Left lung (tissue), 4 donors: ENCODE measurements at regions not wholly inside any gene's neighbourhood (a gene's known extent, or its start where the extent isn't known, plus 50 kb on each side); places are given as distances from the start of the nearest gene placed in this dataset.
"Not testable (repeated sequence)": the region's sequence is repeated elsewhere in the genome, so short reads cannot be mapped to it uniquely, and the experiment has no call there.

Experiments
- ATAC-seq: fragments of 200-7000 bp; cut with Tn5 transposase; one replicate; pipeline ENCODE4 v1.9.1; 2020; ENCODE audit warnings: moderate library complexity
- DNase-seq, 4 donors: peaks; one replicate each; pipeline ENCODE4 v3.0.0-alpha.2; 2013 to 2020
- H3K27ac ChIP-seq, 2 donors: fragments of 200-600 bp; sonication (generic) in 1 of 2; one replicate each; pipeline versions ENCODE4 v1.5.0 to v1.8.0; 2020 to 2021
- H3K27me3 ChIP-seq, 2 donors: fragments of 200-600 bp; sonication (generic) in 1 of 2; one replicate each; pipeline versions ENCODE4 v1.5.0 to v1.8.0; 2020 to 2021
- H3K36me3 ChIP-seq, 2 donors: fragments of 200-600 bp; sonication (generic) in 1 of 2; one replicate each; pipeline versions ENCODE4 v1.5.0 to v1.8.0; 2020 to 2021
- H3K4me1 ChIP-seq, 2 donors: fragments of 200-600 bp; one replicate each; pipeline ENCODE4 v1.8.0; 2021
- H3K4me3 ChIP-seq, 2 donors: fragments of 200-600 bp; sonication (generic) in 1 of 2; one replicate each; pipeline versions ENCODE4 v1.5.0 to v1.8.0; 2020 to 2021; ENCODE audit warnings: mild to moderate bottlenecking in 1 of 2
- H3K9me3 ChIP-seq, 2 donors: fragments of 200-600 bp; sonication (generic) in 1 of 2; one replicate each; pipeline versions ENCODE4 v1.5.0 to v1.8.0; 2020 to 2021
- intact Hi-C, 2 donors: fragments of 100-400 bp; cut with DNase I; formaldehyde crosslinking; loops; one replicate each; pipeline versions ENCODE4 v1.11.2 to v1.14.2; 2022
- TF ChIP-seq, protein P1 (sequence below), 2 donors: fragments of 200-600 bp; sonication (generic) in 1 of 2; IDR thresholded peaks; one replicate each; pipeline versions ENCODE4 v1.5.0 to v1.8.0; 2021; ENCODE audit warnings: antibody characterized with exemption in 2 of 2
- donor health status: DM: no; HTN: yes; CAD: no.
- donor health status: DM: no; HTN: no; CAD: no.

DNA sequence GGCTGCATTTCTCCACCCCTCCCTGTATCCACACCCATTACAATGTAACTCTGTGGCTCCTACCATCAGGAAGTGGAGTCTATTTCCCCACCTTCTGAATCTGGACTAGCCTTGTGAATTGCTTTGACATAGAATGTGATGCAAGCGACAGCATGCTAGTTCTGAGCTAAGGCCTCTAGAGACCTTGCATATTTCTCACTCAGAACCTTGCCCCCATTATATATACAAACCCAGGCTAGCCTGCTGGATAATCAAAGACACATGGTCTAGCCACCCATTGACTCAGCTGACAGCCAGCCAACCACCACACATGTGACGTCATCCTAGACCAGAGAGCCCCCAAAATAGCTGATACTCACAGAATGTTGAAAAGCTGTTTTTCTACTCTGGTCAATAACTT is 77.9 kb downstream of the CCDC71L start:
- Histone ChIP-seq H3K4me1 (no peaks in the 10 kb centered on the region), H3K27ac (no peak overlapping the region), H3K27me3 (no peaks in the 10 kb centered on the region), H3K9me3 (no peaks in the 10 kb centered on the region), H3K4me3 (no peak overlapping the region), H3K36me3 (no peaks in the 10 kb centered on the region)
- intact Hi-C loops = no loop called here
- TF ChIP-seq, protein P1, sequence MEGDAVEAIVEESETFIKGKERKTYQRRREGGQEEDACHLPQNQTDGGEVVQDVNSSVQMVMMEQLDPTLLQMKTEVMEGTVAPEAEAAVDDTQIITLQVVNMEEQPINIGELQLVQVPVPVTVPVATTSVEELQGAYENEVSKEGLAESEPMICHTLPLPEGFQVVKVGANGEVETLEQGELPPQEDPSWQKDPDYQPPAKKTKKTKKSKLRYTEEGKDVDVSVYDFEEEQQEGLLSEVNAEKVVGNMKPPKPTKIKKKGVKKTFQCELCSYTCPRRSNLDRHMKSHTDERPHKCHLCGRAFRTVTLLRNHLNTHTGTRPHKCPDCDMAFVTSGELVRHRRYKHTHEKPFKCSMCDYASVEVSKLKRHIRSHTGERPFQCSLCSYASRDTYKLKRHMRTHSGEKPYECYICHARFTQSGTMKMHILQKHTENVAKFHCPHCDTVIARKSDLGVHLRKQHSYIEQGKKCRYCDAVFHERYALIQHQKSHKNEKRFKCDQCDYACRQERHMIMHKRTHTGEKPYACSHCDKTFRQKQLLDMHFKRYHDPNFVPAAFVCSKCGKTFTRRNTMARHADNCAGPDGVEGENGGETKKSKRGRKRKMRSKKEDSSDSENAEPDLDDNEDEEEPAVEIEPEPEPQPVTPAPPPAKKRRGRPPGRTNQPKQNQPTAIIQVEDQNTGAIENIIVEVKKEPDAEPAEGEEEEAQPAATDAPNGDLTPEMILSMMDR (IDR thresholded peaks at IDR 0.05) = no peak
- ATAC-seq (no peak), DNase-seq (no peak)

DNA sequence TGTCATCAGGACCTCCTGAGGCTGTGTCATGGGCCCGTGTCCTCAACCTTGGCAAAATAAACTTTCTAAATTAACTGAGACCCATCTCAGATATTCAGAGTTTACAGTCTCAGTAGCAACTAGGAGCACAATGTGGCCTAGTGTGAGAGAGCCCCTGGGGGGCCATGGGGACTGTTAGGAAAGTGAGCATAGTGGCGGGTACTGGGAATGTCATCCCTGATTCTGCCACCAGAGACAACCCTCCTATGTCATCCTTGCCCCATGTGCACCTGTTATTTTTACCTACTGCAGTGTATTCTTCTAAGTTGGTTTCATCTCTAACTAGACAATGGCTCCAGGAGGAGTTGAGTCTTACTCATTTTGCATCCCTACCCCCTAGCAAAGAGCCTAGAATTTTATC is 78.6 kb downstream of the CCDC71L start:
- H3K27me3 ChIP-seq = no peaks in the 10 kb centered on the region

DNA sequence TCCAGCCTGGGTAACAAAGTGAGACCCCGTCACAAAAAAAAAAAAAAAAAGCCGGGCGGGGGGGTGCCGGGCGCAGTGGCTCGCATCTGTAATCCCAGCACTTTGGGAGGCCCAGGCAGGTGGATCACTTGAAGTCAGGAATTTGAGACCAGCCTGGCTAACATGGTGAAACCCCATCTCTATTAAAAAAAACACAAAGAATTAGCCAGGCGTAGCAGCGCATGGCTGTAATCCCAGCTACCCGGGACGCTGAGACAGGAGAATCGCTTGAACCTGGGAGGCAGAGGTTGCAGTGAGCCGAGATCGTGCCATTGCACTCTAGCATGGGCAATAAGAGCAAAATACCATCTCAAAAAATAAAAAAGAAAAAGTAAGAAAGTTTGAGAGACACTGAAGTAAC is 81.9 kb downstream of the CCDC71L start:
- H3K4me3 ChIP-seq, H3K27me3 ChIP-seq, H3K9me3 ChIP-seq, H3K4me1 ChIP-seq, H3K27ac ChIP-seq, ATAC-seq, H3K36me3 ChIP-seq, intact Hi-C loops: not testable (repeated sequence)
- peak in 1 of 4 donors; percentile 10 for DNase-seq

More for the DNA sequence above, 78.6 kb downstream of the CCDC71L start:
- H3K27ac ChIP-seq = no peak overlapping the region
- TF ChIP-seq, protein P1 (IDR thresholded peaks at IDR 0.05) = no peak
- H3K4me1 ChIP-seq = no peaks in the 10 kb centered on the region
- DNase-seq = no peak
- no peaks in the 10 kb centered on the region for H3K36me3 ChIP-seq
- intact Hi-C loops = no loop called here
- no peaks in the 10 kb centered on the region for H3K9me3 ChIP-seq
- H3K4me3 ChIP-seq = no peak overlapping the region
- ATAC-seq = no peak

DNA sequence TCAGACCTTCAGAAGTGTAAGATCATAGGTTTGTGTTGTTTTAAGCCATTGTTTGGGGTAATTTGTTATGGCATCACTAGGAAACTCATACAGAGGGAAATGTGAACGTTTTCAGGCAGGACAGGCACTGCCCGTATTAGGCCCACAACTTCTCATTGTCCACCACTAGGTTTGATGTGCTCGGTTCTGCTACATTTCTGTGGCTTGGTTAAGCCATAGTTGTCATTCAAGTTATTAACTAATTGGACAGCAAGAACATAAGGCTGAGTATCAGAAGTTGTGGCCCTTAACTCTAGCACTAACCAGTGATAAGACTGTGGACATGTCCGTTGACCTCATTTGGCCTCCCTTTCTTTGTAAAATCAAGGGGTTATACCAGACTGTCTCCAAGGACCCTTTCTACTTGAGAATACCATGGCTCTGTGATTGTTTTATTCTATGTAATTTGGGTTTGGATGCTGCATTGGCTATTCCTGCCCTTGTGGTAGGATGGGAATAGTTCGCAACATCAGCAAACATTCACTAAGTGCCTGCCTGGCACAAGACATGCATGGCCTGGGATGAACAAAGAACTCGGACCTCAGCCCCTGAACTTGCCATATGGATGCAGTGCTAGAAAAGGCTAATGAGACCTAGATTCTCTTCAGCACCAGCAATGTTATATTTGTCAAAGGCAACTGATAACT is 85.7 kb downstream of the CCDC71L start:
- H3K27me3 ChIP-seq = no peaks in the 10 kb centered on the region
- no peaks in the 10 kb centered on the region for H3K9me3 ChIP-seq
- ATAC-seq = no peak
- TF ChIP-seq, protein P1 (IDR thresholded peaks at IDR 0.05) = no peak
- H3K4me1 ChIP-seq = peaks cover 0 to 8% of the 10 kb centered on the region in 2 donors
- no peak overlapping the region for H3K4me3 ChIP-seq
- DNase-seq = no peak
- no peaks in the 10 kb centered on the region for H3K36me3 ChIP-seq
- no peak overlapping the region for H3K27ac ChIP-seq
- intact Hi-C loops = no loop called here

DNA sequence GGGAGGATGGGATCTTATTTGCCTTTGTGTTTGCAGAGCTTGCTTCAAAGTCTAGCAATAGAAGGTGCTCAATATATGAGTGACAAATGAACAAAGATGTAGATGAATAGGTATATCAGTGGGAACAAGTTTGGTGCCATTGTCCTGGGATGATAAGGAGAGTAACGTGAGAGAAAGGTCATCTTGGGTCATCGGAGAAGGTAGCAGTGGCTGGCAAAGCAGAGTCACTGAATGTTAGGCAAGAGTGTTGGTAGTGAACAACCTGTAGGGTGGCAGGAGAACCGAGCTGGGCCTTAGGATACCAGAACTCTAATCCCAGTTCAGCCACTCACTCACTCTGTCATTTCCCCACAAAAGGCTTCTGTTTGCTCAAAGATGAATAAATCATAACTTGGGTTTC is 87.2 kb downstream of the CCDC71L start:
- ATAC-seq = no peak
- no peaks in the 10 kb centered on the region for H3K27me3 ChIP-seq
- TF ChIP-seq, protein P1 (IDR thresholded peaks at IDR 0.05) = no peak
- intact Hi-C loops = no loop called here
- no peak overlapping the region for H3K27ac ChIP-seq
- no peaks in the 10 kb centered on the region for H3K36me3 ChIP-seq
- no peaks in the 10 kb centered on the region for H3K9me3 ChIP-seq
- H3K4me3 ChIP-seq = no peak overlapping the region
- no peak for DNase-seq
- H3K4me1 ChIP-seq = peaks cover 0 to 16% of the 10 kb centered on the region in 2 donors

DNA sequence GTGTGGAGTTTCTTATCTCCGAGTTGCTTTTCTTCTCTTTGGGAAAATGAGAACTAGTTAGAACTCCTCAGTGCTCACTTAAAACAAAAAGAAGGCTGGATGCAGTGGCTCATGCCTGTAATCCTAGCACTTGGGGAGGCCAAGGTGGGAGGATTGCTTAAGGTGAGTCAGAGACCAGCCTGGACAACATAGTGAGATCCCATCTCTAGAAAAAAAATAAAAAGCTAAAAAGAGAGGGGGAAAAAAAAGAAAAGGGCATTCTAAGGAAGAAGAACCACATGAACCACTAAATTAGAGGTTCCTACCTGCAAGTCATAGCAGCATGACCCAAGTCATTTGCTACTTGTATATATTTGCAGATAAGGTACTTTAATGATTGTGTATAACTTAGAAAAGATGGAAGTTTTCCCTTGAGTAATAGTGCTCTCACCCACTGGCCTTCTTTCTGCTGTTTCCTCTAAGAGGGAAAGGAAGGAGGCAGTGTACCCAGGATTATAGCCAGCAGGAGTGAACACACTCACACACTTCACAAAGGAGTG is 87.8 kb downstream of the CCDC71L start:
- no peak for DNase-seq
- no peaks in the 10 kb centered on the region for H3K36me3 ChIP-seq
- intact Hi-C loops = no loop called here
- TF ChIP-seq, protein P1 (IDR thresholded peaks at IDR 0.05) = no peak
- H3K27me3 ChIP-seq = no peaks in the 10 kb centered on the region
- no peak overlapping the region for H3K4me3 ChIP-seq
- ATAC-seq = no peak
- peaks cover 0 to 19% of the 10 kb centered on the region in 2 donors for H3K4me1 ChIP-seq
- H3K9me3 ChIP-seq = no peaks in the 10 kb centered on the region
- H3K27ac ChIP-seq = no peak overlapping the region
